B cell (primary cell): ENCODE measurements at regions not wholly inside any gene's neighbourhood (a gene's known extent, or its start where the extent isn't known, plus 50 kb on each side); places are given as distances from the start of the nearest gene placed in this dataset.

ENCODE experiments used
- CTCF ChIP-seq: fragments of 200-600 bp; IDR thresholded peaks from one replicate; pipeline ENCODE4 v1.8.0; 2022; ENCODE audit warnings: antibody characterized with exemption, mild to moderate bottlenecking
- EZH2 ChIP-seq: IDR thresholded peaks from 2 replicates; pipeline ENCODE4 v1.6.1; 2012; ENCODE audit warnings: borderline replicate concordance, low read depth, mild to moderate bottlenecking, moderate library complexity, low read length; ENCODE audit not compliant: insufficient read depth, poor library complexity, severe bottlenecking

GRCh38 chr10:118882741-118883140 lies 128.0 kb upstream of the CACUL1 start:
- TF ChIP-seq CTCF (no peak), EZH2 (no peak)
